OCI-LY3 (cell line): ENCODE measurements at regions not wholly inside any gene's neighbourhood (a gene's known extent, or its start where the extent isn't known, plus 50 kb on each side); places are given as distances from the start of the nearest gene placed in this dataset.
"Not testable (repeated sequence)": the region's sequence is repeated elsewhere in the genome, so short reads cannot be mapped to it uniquely, and the experiment has no call there.

ENCODE experiments used
- H2AFZ ChIP-seq: fragments of 200-600, 300-600 bp; shearing (Covaris generic); 2 replicates; pipeline ENCODE4 v1.6.0; 2014; ENCODE audit warnings: antibody characterized with exemption, low read depth, low read length
- H3K27ac ChIP-seq: fragments of 200-600, 300-600 bp; sonication (generic); 2 replicates; pipeline ENCODE4 v1.5.1; 2014; ENCODE audit warnings: mild to moderate bottlenecking, low read length, moderate library complexity, mixed read lengths
- H3K27me3 ChIP-seq: fragments of 200-600, 300-600 bp; sonication (generic); 2 replicates; pipeline ENCODE4 v1.6.1; 2014; ENCODE audit warnings: low read depth, low read length, mixed read lengths
- H3K36me3 ChIP-seq: fragments of 200-600, 300-600 bp; sonication (generic); replicated peaks from 2 replicates; pipeline ENCODE3; 2014; ENCODE audit warnings: low read depth, low read length, mixed read lengths
- H3K4me1 ChIP-seq: fragments of 300-600, 200-600 bp; sonication (generic); 2 replicates; pipeline ENCODE4 v1.6.1; 2014; ENCODE audit warnings: low read length, mixed read lengths
- H3K4me2 ChIP-seq: fragments of 200-600, 300-600 bp; sonication (generic); 2 replicates; pipeline ENCODE4 v1.6.1; 2014; ENCODE audit warnings: low read length, mixed read lengths
- H3K4me3 ChIP-seq: fragments of 300-600, 200-600 bp; sonication (generic); 2 replicates; pipeline ENCODE4 v1.5.1; 2014; ENCODE audit warnings: antibody characterized with exemption, mild to moderate bottlenecking, low read length, moderate library complexity
- H3K79me2 ChIP-seq: fragments of 300-600, 200-600 bp; shearing (Covaris generic); 2 replicates; pipeline ENCODE4 v1.6.1; 2014; ENCODE audit warnings: mild to moderate bottlenecking, low read length, mixed read lengths
- H3K9ac ChIP-seq: fragments of 300-600, 200-600 bp; shearing (Covaris generic); 2 replicates; pipeline ENCODE4 v1.6.0; 2014; ENCODE audit warnings: mild to moderate bottlenecking, low read length, moderate library complexity
- H3K9me3 ChIP-seq: fragments of 200-600, 300-600 bp; shearing (Covaris generic); 2 replicates; pipeline ENCODE4 v1.6.1; 2014; ENCODE audit warnings: low read length, mixed read lengths; ENCODE audit not compliant: insufficient read depth
- H4K20me1 ChIP-seq: fragments of 200-600, 300-600 bp; sonication (generic); 2 replicates; pipeline ENCODE4 v1.6.1; 2016; ENCODE audit warnings: low read length, mixed read lengths; ENCODE audit not compliant: insufficient read depth
- EZH2phosphoT487 ChIP-seq: fragments of 200-600 bp; shearing (Covaris generic); IDR thresholded peaks from 2 replicates; pipeline ENCODE4 v1.6.1; 2018; ENCODE audit warnings: antibody characterized with exemption, mixed run types, low read depth
- TF ChIP-seq, protein P1 (sequence below): fragments of 200-600, 300-600 bp; sonication (generic); IDR thresholded peaks from 2 replicates; pipeline ENCODE4 v1.5.1; 2014; ENCODE audit warnings: antibody characterized with exemption, low read length, low read depth

DNA sequence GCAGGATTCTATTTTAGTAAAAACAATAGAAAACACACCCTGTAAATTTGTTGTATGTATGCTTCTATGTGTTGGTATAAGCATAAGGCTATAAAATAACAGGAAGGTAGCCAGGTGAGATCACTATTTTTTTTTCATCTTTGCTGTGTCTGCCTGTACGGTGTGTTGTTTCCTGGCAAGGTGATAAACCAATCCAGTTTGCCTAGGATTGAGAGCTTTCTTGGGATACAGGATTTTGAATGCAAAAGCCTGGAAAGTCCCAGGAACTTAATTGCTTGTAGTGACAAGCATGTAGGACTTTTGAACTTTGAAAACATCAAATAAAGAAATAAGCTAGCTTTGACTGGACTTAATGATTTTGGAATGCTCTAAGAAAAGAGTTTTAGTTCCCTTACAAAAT is 83.3 kb upstream of the RORB start:
- no peak overlapping the region for H3K4me2 ChIP-seq
- peaks cover 12% of the 10 kb centered on the region; the same call in 1 of the 2 replicates for H3K4me1 ChIP-seq
- no peak overlapping the region for H3K27ac ChIP-seq
- no peak overlapping the region for H3K9ac ChIP-seq
- no peaks in the 10 kb centered on the region for H3K36me3 ChIP-seq
- TF ChIP-seq, protein P1, sequence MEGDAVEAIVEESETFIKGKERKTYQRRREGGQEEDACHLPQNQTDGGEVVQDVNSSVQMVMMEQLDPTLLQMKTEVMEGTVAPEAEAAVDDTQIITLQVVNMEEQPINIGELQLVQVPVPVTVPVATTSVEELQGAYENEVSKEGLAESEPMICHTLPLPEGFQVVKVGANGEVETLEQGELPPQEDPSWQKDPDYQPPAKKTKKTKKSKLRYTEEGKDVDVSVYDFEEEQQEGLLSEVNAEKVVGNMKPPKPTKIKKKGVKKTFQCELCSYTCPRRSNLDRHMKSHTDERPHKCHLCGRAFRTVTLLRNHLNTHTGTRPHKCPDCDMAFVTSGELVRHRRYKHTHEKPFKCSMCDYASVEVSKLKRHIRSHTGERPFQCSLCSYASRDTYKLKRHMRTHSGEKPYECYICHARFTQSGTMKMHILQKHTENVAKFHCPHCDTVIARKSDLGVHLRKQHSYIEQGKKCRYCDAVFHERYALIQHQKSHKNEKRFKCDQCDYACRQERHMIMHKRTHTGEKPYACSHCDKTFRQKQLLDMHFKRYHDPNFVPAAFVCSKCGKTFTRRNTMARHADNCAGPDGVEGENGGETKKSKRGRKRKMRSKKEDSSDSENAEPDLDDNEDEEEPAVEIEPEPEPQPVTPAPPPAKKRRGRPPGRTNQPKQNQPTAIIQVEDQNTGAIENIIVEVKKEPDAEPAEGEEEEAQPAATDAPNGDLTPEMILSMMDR: no peak
- TF ChIP-seq EZH2phosphoT487: no peak
- no peaks in the 10 kb centered on the region for H3K27me3 ChIP-seq
- peaks cover 4% of the 10 kb centered on the region; the same call in 1 of the 2 replicates for H3K9me3 ChIP-seq
- no peak overlapping the region for H3K4me3 ChIP-seq
- H2AFZ ChIP-seq: no peak overlapping the region
- no peaks in the 10 kb centered on the region for H3K79me2 ChIP-seq
- no peaks in the 10 kb centered on the region for H4K20me1 ChIP-seq

DNA sequence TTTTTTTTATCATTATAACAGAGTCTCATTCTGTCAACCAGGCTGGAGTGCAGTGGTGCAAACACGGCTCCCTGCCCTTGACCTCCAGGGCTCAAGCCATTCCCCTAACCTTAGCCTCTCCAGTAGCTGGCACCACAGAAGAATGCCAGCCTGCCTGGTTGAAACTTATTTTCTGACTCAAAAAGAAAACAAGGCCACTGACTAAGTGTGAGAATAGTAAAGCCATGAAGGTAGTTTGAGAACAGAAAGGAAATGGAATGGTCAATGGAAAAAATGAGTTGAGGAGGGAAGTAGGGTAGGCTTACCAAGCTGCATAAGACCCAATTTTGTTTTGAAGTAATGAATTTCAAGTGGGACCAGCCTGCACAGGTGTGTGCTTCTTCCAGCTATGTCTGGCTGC is 82.8 kb upstream of the RORB start:
- no peak overlapping the region for H3K4me3 ChIP-seq
- no peak overlapping the region for H3K4me2 ChIP-seq
- no peak overlapping the region for H2AFZ ChIP-seq
- no peaks in the 10 kb centered on the region for H3K27me3 ChIP-seq
- H3K9ac ChIP-seq: no peak overlapping the region
- H3K36me3 ChIP-seq: no peaks in the 10 kb centered on the region
- TF ChIP-seq, protein P1: no peak
- TF ChIP-seq EZH2phosphoT487: no peak
- H3K27ac ChIP-seq: no peak overlapping the region
- H3K9me3 ChIP-seq: peaks cover 4% of the 10 kb centered on the region; the same call in 1 of the 2 replicates
- H3K79me2 ChIP-seq: no peaks in the 10 kb centered on the region
- H4K20me1 ChIP-seq: no peaks in the 10 kb centered on the region
- H3K4me1 ChIP-seq: peaks cover 12% of the 10 kb centered on the region; the same call in 1 of the 2 replicates

DNA sequence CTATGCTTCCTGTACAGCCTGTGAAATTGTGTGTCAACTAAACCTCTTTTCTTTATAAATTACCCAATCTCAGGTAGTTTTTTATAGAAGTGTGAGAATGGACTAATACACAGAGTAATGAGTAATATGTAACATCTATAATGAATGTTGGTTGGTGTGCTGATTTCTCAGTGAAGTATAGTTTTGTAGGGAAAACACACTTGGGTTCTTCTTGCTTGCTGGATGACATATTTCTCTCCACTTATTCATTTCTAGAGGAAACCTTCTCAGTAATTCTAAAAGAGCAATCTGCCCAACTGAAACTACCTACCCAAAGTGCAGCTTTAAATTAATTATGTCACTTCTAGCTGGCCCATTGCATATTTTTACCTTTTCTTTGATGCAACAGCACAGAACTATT is 81.1 kb upstream of the RORB start:
- H3K4me1 ChIP-seq: peaks cover 12% of the 10 kb centered on the region; the same call in 1 of the 2 replicates
- TF ChIP-seq, protein P1: no peak
- TF ChIP-seq EZH2phosphoT487: no peak
- H3K9ac ChIP-seq: no peak overlapping the region
- no peak overlapping the region for H2AFZ ChIP-seq
- no peaks in the 10 kb centered on the region for H3K79me2 ChIP-seq
- peaks cover 4% of the 10 kb centered on the region; the same call in 1 of the 2 replicates for H3K9me3 ChIP-seq
- H4K20me1 ChIP-seq: no peaks in the 10 kb centered on the region
- H3K27me3 ChIP-seq: no peaks in the 10 kb centered on the region
- no peak overlapping the region for H3K27ac ChIP-seq
- H3K4me2 ChIP-seq: no peak overlapping the region
- no peaks in the 10 kb centered on the region for H3K36me3 ChIP-seq
- H3K4me3 ChIP-seq: no peak overlapping the region

DNA sequence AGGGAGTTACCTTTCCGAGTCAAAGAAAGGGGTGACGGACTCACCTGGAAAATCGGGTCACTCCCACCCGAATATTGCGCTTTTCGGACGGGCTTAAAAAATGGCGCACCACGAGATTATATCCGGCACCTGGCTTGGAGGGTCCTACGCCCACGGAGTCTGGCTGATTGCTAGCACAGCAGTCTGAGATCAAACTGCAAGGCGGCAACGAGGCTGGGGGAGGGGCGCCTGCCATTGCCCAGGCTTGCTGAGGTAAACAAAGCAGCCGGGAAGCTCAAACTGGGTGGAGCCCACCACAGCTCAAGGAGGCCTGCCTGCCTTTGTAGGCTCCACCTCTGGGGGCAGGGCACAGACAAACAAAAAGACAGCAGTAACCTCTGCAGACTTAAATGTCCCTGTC is 72.6 kb upstream of the RORB start:
- not testable (repeated sequence) for H3K9ac ChIP-seq, H3K9me3 ChIP-seq, H3K27ac ChIP-seq, H4K20me1 ChIP-seq, H3K4me2 ChIP-seq, H3K27me3 ChIP-seq, H3K4me1 ChIP-seq, H2AFZ ChIP-seq, H3K4me3 ChIP-seq, H3K79me2 ChIP-seq, H3K36me3 ChIP-seq

DNA sequence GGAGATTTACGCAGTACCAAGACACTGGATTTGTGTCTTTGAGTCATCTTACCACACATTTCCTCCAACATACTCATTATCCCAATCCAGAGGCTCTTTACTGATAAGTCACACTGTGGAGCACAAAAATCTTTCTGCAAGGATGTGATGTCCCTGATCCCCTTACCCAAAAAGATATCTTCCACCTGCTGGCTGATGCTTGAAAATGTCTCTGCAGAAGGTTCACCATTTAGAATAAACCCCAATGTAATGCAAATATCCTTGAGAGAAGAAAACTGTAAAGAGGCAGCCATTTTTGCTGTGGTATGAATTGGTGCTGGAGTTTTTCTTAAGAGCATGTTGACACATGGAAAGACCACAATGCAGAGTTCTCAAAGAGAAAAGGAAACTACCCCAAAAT is 65.7 kb upstream of the RORB start:
- Histone ChIP-seq H4K20me1 (no peaks in the 10 kb centered on the region), H3K27me3 (no peaks in the 10 kb centered on the region), H3K27ac (no peak overlapping the region), H3K4me1 (no peaks in the 10 kb centered on the region), H3K9ac (no peak overlapping the region), H3K4me2 (no peak overlapping the region), H3K36me3 (no peaks in the 10 kb centered on the region), H3K79me2 (no peaks in the 10 kb centered on the region), H3K4me3 (no peak overlapping the region), H2AFZ (no peak overlapping the region), H3K9me3 (no peaks in the 10 kb centered on the region)
- TF ChIP-seq, protein P1: no peak
- no peak for TF ChIP-seq EZH2phosphoT487
